Kasumi-1 (cell line): ENCODE measurements at regions not wholly inside any gene's neighbourhood (a gene's known extent, or its start where the extent isn't known, plus 50 kb on each side); places are given as distances from the start of the nearest gene placed in this dataset.
"Not testable (repeated sequence)": the region's sequence is repeated elsewhere in the genome, so short reads cannot be mapped to it uniquely, and the experiment has no call there.

Experiments
- DNase-seq, 2 experiments: peaks; one replicate each; lab custom pipeline; 2025; lab: John Stamatoyannopoulos, UW

GRCh38 chr22:19641254-19641982 lies 72.9 kb upstream of the SEPTIN5 start:
- no peak for DNase-seq

- DNase-seq = no peak
Observed at GRCh38 chr22:19641983-19642451, 72.3 kb upstream of the SEPTIN5 start.

- no peak for DNase-seq
Observed at GRCh38 chr22:19643448-19644313, 70.6 kb upstream of the SEPTIN5 start.

GRCh38 chr22:19644314-19645223 lies 69.7 kb upstream of the SEPTIN5 start:
- DNase-seq = no peak

GRCh38 chr22:19645391-19645790 lies 68.9 kb upstream of the SEPTIN5 start:
- DNase-seq = no peak

GRCh38 chr22:19645905-19646304 lies 68.4 kb upstream of the SEPTIN5 start:
- no peak for DNase-seq

- DNase-seq = no peak
Observed at GRCh38 chr22:19646383-19646782, 67.9 kb upstream of the SEPTIN5 start.

GRCh38 chr22:19648419-19648929 lies 65.8 kb upstream of the SEPTIN5 start:
- peak in 1 of 2 experiments; percentile 15 for DNase-seq

GRCh38 chr22:19652316-19652715 lies 62.0 kb upstream of the SEPTIN5 start:
- DNase-seq = no peak

GRCh38 chr22:19654338-19654987 lies 59.8 kb upstream of the SEPTIN5 start:
- no peak for DNase-seq

GRCh38 chr22:19655399-19655798 lies 58.9 kb upstream of the SEPTIN5 start:
- DNase-seq = no peak

- no peak for DNase-seq
Observed at GRCh38 chr22:19656541-19657251, 57.6 kb upstream of the SEPTIN5 start.

- DNase-seq = no peak
Observed at GRCh38 chr22:19657252-19658056, 56.8 kb upstream of the SEPTIN5 start.

- DNase-seq = no peak
Observed at GRCh38 chr22:19658057-19658966, 56.0 kb upstream of the SEPTIN5 start.

GRCh38 chr22:19658967-19659804 lies 55.1 kb upstream of the SEPTIN5 start:
- no peak for DNase-seq

- no peak for DNase-seq
Observed at GRCh38 chr22:19659805-19660345, 54.4 kb upstream of the SEPTIN5 start.

- DNase-seq = not testable (repeated sequence)
Observed at GRCh38 chr22:19660583-19660982, 53.7 kb upstream of the SEPTIN5 start.
